Neural cell (in vitro differentiated cells): ENCODE measurements at regions not wholly inside any gene's neighbourhood (a gene's known extent, or its start where the extent isn't known, plus 50 kb on each side); places are given as distances from the start of the nearest gene placed in this dataset.

Source experiments
- H2AFZ ChIP-seq: fragments of 200-600, 300-800 bp; sonication (generic), shearing (Covaris generic); 2 replicates; pipeline ENCODE4 v1.6.0; 2014; ENCODE audit warnings: low read depth, mild to moderate bottlenecking, antibody characterized with exemption, low read length, moderate library complexity
- H3F3A ChIP-seq: fragments of 200-600 bp; shearing (Covaris generic); 2 replicates; pipeline ENCODE4 v1.6.1; 2016; ENCODE audit warnings: mild to moderate bottlenecking, moderate library complexity, mixed read lengths, antibody characterized with exemption, low read length; ENCODE audit not compliant: insufficient read depth, poor library complexity, severe bottlenecking
- H3K27ac ChIP-seq: fragments of 200-600, 300-800 bp; sonication (generic), shearing (Covaris generic); 2 replicates; pipeline ENCODE4 v1.5.1; 2014; ENCODE audit warnings: mild to moderate bottlenecking, low read length, moderate library complexity
- H3K27me3 ChIP-seq: fragments of 300-800, 200-600 bp; sonication (generic), shearing (Covaris generic); 2 replicates; pipeline ENCODE4 v1.6.0; 2014; ENCODE audit warnings: mild to moderate bottlenecking, low read depth, low read length, moderate library complexity; ENCODE audit not compliant: insufficient read depth
- H3K36me3 ChIP-seq: fragments of 300-800, 200-600 bp; sonication (generic), shearing (Covaris generic); 2 replicates; pipeline ENCODE4 v1.5.1; 2014; ENCODE audit warnings: mild to moderate bottlenecking, antibody characterized with exemption, low read length, moderate library complexity; ENCODE audit not compliant: insufficient read depth
- H3K4me2 ChIP-seq: fragments of 300-800, 200-600 bp; sonication (generic), shearing (Covaris generic); 2 replicates; pipeline ENCODE4 v1.6.0; 2014; ENCODE audit warnings: mild to moderate bottlenecking, low read length
- H3K4me3 ChIP-seq: fragments of 300-800, 200-600 bp; sonication (generic), shearing (Covaris generic); 2 replicates; pipeline ENCODE4 v1.5.1; 2014; ENCODE audit warnings: mild to moderate bottlenecking, low read length, moderate library complexity
- H3K79me2 ChIP-seq: fragments of 200-600 bp; shearing (Covaris generic); replicated peaks from 2 replicates; pipeline ENCODE4 v1.6.0; 2014; ENCODE audit warnings: mild to moderate bottlenecking, low read length, moderate library complexity; ENCODE audit not compliant: insufficient read depth
- H3K9ac ChIP-seq: fragments of 300-800, 200-600 bp; sonication (generic), shearing (Covaris generic); 2 replicates; pipeline ENCODE4 v1.6.1; 2016; ENCODE audit warnings: mild to moderate bottlenecking, low read length, mixed read lengths
- H3K9me2 ChIP-seq: fragments of 200-600 bp; shearing (Covaris generic); 2 replicates; pipeline ENCODE4 v1.6.1; 2016; ENCODE audit warnings: mild to moderate bottlenecking, low read length, mixed read lengths; ENCODE audit not compliant: insufficient read depth
- H3K9me3 ChIP-seq: fragments of 200-600, 300-800 bp; sonication (generic), shearing (Covaris generic); 2 replicates; pipeline ENCODE4 v1.6.1; 2016; ENCODE audit warnings: mild to moderate bottlenecking, mixed run types, low read length, moderate library complexity, mixed read lengths
- H4K20me1 ChIP-seq: fragments of 200-600 bp; shearing (Covaris generic); 2 replicates; pipeline ENCODE4 v1.6.1; 2016; ENCODE audit warnings: mild to moderate bottlenecking, mixed run types; ENCODE audit not compliant: insufficient read depth
- CTCF ChIP-seq: fragments of 450-650 bp; IDR thresholded peaks from 2 replicates; pipeline ENCODE4 v1.5.1; 2014; ENCODE audit warnings: antibody characterized with exemption, mild to moderate bottlenecking, moderate library complexity; ENCODE audit not compliant: poor library complexity, severe bottlenecking
- EP300 ChIP-seq: fragments of 450-650 bp; conservative IDR thresholded peaks from 2 replicates; pipeline ENCODE4 v1.6.1; 2014; ENCODE audit warnings: antibody characterized with exemption, mild to moderate bottlenecking, moderate library complexity; ENCODE audit not compliant: poor library complexity, severe bottlenecking
- EZH2 ChIP-seq: fragments of 200-600, 300-800 bp; shearing (Covaris generic), sonication (generic); IDR thresholded peaks from 2 replicates; pipeline ENCODE4 v1.6.1; 2014; ENCODE audit warnings: antibody characterized with exemption, low read length, borderline replicate concordance, mild to moderate bottlenecking; ENCODE audit not compliant: insufficient read depth, poor library complexity, severe bottlenecking
- MXI1 ChIP-seq: fragments of 450-650 bp; conservative IDR thresholded peaks from 2 replicates; pipeline ENCODE4 v1.6.1; 2014; ENCODE audit warnings: antibody characterized with exemption, mild to moderate bottlenecking; ENCODE audit not compliant: poor library complexity, severe bottlenecking
- POLR2AphosphoS5 ChIP-seq: IDR thresholded peaks from 2 replicates; pipeline ENCODE4 v1.6.1; 2012
- RAD21 ChIP-seq: fragments of 450-650 bp; conservative IDR thresholded peaks from 2 replicates; pipeline ENCODE4 v1.6.1; 2014; ENCODE audit warnings: antibody characterized with exemption, mild to moderate bottlenecking, moderate library complexity
- REST ChIP-seq: IDR thresholded peaks from 2 replicates; pipeline ENCODE4 v1.6.1; 2012; ENCODE audit warnings: borderline replicate concordance
- SMC3 ChIP-seq: fragments of 450-650 bp; conservative IDR thresholded peaks from 2 replicates; pipeline ENCODE4 v1.6.1; 2014; ENCODE audit warnings: antibody characterized with exemption, mild to moderate bottlenecking, moderate library complexity; ENCODE audit not compliant: poor library complexity
- TAF1 ChIP-seq: IDR thresholded peaks from 2 replicates; pipeline ENCODE4 v1.6.1; 2012; ENCODE audit warnings: low read depth

GRCh38 chr9:678897-679296 is 162.6 kb upstream of the DMRT1 start:
- H3K4me2 ChIP-seq: no peak overlapping the region
- H3K36me3 ChIP-seq: no peaks in the 10 kb centered on the region
- no peaks in the 10 kb centered on the region for H3K79me2 ChIP-seq
- no peak overlapping the region for H2AFZ ChIP-seq
- no peak overlapping the region for H3K27ac ChIP-seq
- H3K4me3 ChIP-seq: no peak overlapping the region
- H3K9ac ChIP-seq: no peak overlapping the region
- H3K9me2 ChIP-seq: no peaks in the 10 kb centered on the region
- TF ChIP-seq MXI1 (no peak), SMC3 (no peak), EZH2 (no peak), CTCF (no peak), REST (no peak), EP300 (no peak), POLR2AphosphoS5 (no peak), TAF1 (no peak), RAD21 (no peak)
- H3F3A ChIP-seq: no peaks in the 10 kb centered on the region
- H3K9me3 ChIP-seq: no peaks in the 10 kb centered on the region
- H4K20me1 ChIP-seq: no peaks in the 10 kb centered on the region
- no peaks in the 10 kb centered on the region for H3K27me3 ChIP-seq

GRCh38 chr9:679462-679861 is 162.0 kb upstream of the DMRT1 start:
- Histone ChIP-seq H3K27me3 (no peaks in the 10 kb centered on the region), H3K27ac (no peak overlapping the region), H3K36me3 (no peaks in the 10 kb centered on the region), H3K9me2 (no peaks in the 10 kb centered on the region), H3K9ac (no peak overlapping the region), H4K20me1 (no peaks in the 10 kb centered on the region), H3K4me3 (no peak overlapping the region), H2AFZ (no peak overlapping the region), H3K79me2 (no peaks in the 10 kb centered on the region), H3F3A (no peaks in the 10 kb centered on the region), H3K4me2 (no peak overlapping the region), H3K9me3 (no peaks in the 10 kb centered on the region)
- TF ChIP-seq TAF1 (no peak), EP300 (no peak), SMC3 (no peak), RAD21 (no peak), EZH2 (no peak), REST (no peak), MXI1 (no peak)
